LNCAP (cell line): ENCODE measurements at regions not wholly inside any gene's neighbourhood (a gene's known extent, or its start where the extent isn't known, plus 50 kb on each side); places are given as distances from the start of the nearest gene placed in this dataset.

Experiments used
- CTCF ChIP-seq: fragments of 450-650 bp; IDR thresholded peaks from 2 replicates; pipeline ENCODE4 v1.5.1; 2017; ENCODE audit warnings: mild to moderate bottlenecking

- no peak for TF ChIP-seq CTCF
Observed at GRCh38 chr13:53941588-53942190, 913.1 kb downstream of the OLFM4 start.

- no peak for TF ChIP-seq CTCF
Observed at GRCh38 chr13:53946500-53946899, 917.9 kb downstream of the OLFM4 start.

GRCh38 chr13:53953183-53953582 lies 924.6 kb downstream of the OLFM4 start:
- no peak for TF ChIP-seq CTCF
